Neutrophil (primary cell): ENCODE measurements at regions not wholly inside any gene's neighbourhood (a gene's known extent, or its start where the extent isn't known, plus 50 kb on each side); places are given as distances from the start of the nearest gene placed in this dataset.

Experiments
- H3K27ac ChIP-seq: fragments of 200-600 bp; sonication (generic); 2 replicates; pipeline ENCODE4 v1.5.1; 2016; ENCODE audit warnings: mild to moderate bottlenecking, moderate library complexity
- H3K27me3 ChIP-seq: fragments of 200-600 bp; sonication (generic); 2 replicates; pipeline ENCODE4 v1.6.0; 2016; ENCODE audit warnings: mild to moderate bottlenecking
- H3K36me3 ChIP-seq: fragments of 200-600 bp; sonication (generic); 2 replicates; pipeline ENCODE4 v1.5.1; 2017
- H3K4me1 ChIP-seq, 2 experiments: fragments of 200-600 bp in 1 of 2; sonication (generic) in 1 of 2; 1 replicate in 1 of 2; 2 replicates in 1 of 2; pipeline versions ENCODE4 v1.5.1 to v1.6.1; 2013 to 2016; ENCODE audit warnings: low read depth in 1 of 2, low read length in 1 of 2, mild to moderate bottlenecking in 1 of 2, moderate library complexity in 1 of 2; ENCODE audit not compliant: control insufficient read depth in 1 of 2, insufficient read depth in 1 of 2
- H3K4me3 ChIP-seq, 2 experiments: fragments of 200-600 bp in 1 of 2; sonication (generic) in 1 of 2; 1 replicate in 1 of 2; 2 replicates in 1 of 2; pipeline ENCODE4 v1.5.1; 2013 to 2016; ENCODE audit warnings: low read depth in 1 of 2, low read length in 1 of 2, mild to moderate bottlenecking in 1 of 2, moderate library complexity in 1 of 2
- H3K9me3 ChIP-seq: fragments of 200-600 bp; sonication (generic); 2 replicates; pipeline ENCODE4 v1.5.1; 2016
- CTCF ChIP-seq: fragments of 200-600 bp; sonication (generic); IDR thresholded peaks from 2 replicates; pipeline ENCODE4 v1.5.1; 2016; ENCODE audit warnings: antibody characterized with exemption

- Histone ChIP-seq H3K27ac (no peak overlapping the region), H3K4me1 (no peaks in the 10 kb centered on the region), H3K4me3 (no peak overlapping the region), H3K9me3 (no peaks in the 10 kb centered on the region), H3K36me3 (no peaks in the 10 kb centered on the region), H3K27me3 (no peaks in the 10 kb centered on the region)
- TF ChIP-seq CTCF: no peak
Observed at GRCh38 chr9:73532985-73533384, 381.3 kb downstream of the ANXA1 start.

- no peaks in the 10 kb centered on the region for H3K4me1 ChIP-seq
- no peak overlapping the region for H3K4me3 ChIP-seq
- H3K9me3 ChIP-seq: no peaks in the 10 kb centered on the region
- no peak for TF ChIP-seq CTCF
- H3K27me3 ChIP-seq: no peaks in the 10 kb centered on the region
- no peak overlapping the region for H3K27ac ChIP-seq
- H3K36me3 ChIP-seq: no peaks in the 10 kb centered on the region
Observed at GRCh38 chr9:73536403-73536802, 384.7 kb downstream of the ANXA1 start.

- Histone ChIP-seq H3K36me3 (no peaks in the 10 kb centered on the region), H3K27ac (no peak overlapping the region), H3K27me3 (no peaks in the 10 kb centered on the region), H3K9me3 (no peaks in the 10 kb centered on the region), H3K4me3 (no peak overlapping the region), H3K4me1 (no peaks in the 10 kb centered on the region)
- no peak for TF ChIP-seq CTCF
Observed at GRCh38 chr9:73537561-73537960, 385.9 kb downstream of the ANXA1 start.

- no peak overlapping the region for H3K27ac ChIP-seq
- H3K36me3 ChIP-seq: no peaks in the 10 kb centered on the region
- H3K27me3 ChIP-seq: no peaks in the 10 kb centered on the region
- H3K9me3 ChIP-seq: no peaks in the 10 kb centered on the region
- no peaks in the 10 kb centered on the region for H3K4me1 ChIP-seq
- no peak for TF ChIP-seq CTCF
- no peak overlapping the region for H3K4me3 ChIP-seq
Observed at GRCh38 chr9:73539881-73540390, 388.3 kb downstream of the ANXA1 start.

GRCh38 chr9:73541923-73542322 is 390.3 kb downstream of the ANXA1 start:
- Histone ChIP-seq H3K4me3 (no peak overlapping the region), H3K4me1 (no peaks in the 10 kb centered on the region), H3K36me3 (no peaks in the 10 kb centered on the region), H3K9me3 (no peaks in the 10 kb centered on the region), H3K27ac (no peak overlapping the region), H3K27me3 (no peaks in the 10 kb centered on the region)
- TF ChIP-seq CTCF: no peak

- TF ChIP-seq CTCF: no peak
- Histone ChIP-seq H3K4me3 (no peak overlapping the region), H3K9me3 (no peaks in the 10 kb centered on the region)
Observed at GRCh38 chr9:73543727-73544126, 392.1 kb downstream of the ANXA1 start.

More at GRCh38 chr9:73543727-73544126, 392.1 kb downstream of the ANXA1 start:
- H3K4me1 ChIP-seq: no peaks in the 10 kb centered on the region
- H3K27ac ChIP-seq: no peak overlapping the region
- no peaks in the 10 kb centered on the region for H3K27me3 ChIP-seq
- no peaks in the 10 kb centered on the region for H3K36me3 ChIP-seq
